K562 (cell line): ENCODE measurements at regions not wholly inside any gene's neighbourhood (a gene's known extent, or its start where the extent isn't known, plus 50 kb on each side); places are given as distances from the start of the nearest gene placed in this dataset.

Experiments used
- ATAC-seq: fragments of 200-7000 bp; cut with Tn5 transposase; 3 replicates; pipeline ENCODE4 v1.9.1; 2020; ENCODE audit warnings: moderate library complexity
- BruUV-seq: library from RNA; stranded (reverse); fragments of 400-500 nt; replicated peaks from 2 replicates; lab custom pipeline; 2021; lab: Mats Ljungman, UMichigan
- CTCF ChIA-PET: fragments of 300-600 bp; formaldehyde crosslinking; extraction: SDS; loops from one replicate; lab custom pipeline; 2021; ENCODE audit warnings: low intra/inter-chr PET ratio; lab: Yijun Ruan, JAX
- POLR2A ChIA-PET: fragments of 300-600, 350-650 bp; sonication (Branson Sonifier 250); formaldehyde crosslinking; extraction: SDS; loops from one replicate; lab custom pipeline; 2021; ENCODE audit warnings: antibody characterized with exemption, inconsistent platforms; lab: Yijun Ruan, JAX
- DNase-seq, 4 experiments: peaks; one replicate each; pipeline versions ENCODE4 v3.0.0 to v3.0.0-alpha.2; 2011 to 2018; ENCODE audit warnings: low spot score in 3 of 4, mixed read lengths in 3 of 4; ENCODE audit errors: extremely low read depth in 1 of 4
- FAIRE-seq: peaks from 2 replicates; lab custom pipeline; 2011; peaks lifted over from hg19 to GRCh38; lab: Jason Lieb, UNC
- H2AFZ ChIP-seq: 2 replicates; pipeline ENCODE4 v1.6.0; 2011; ENCODE audit warnings: low read depth, low read length, control low read depth, inconsistent platforms
- H3K27ac ChIP-seq: fragments of 200-600 bp; 3 replicates; pipeline ENCODE4 v1.8.0; 2011; ENCODE audit warnings: low read depth, mild to moderate bottlenecking, control low read depth, inconsistent platforms, low read length, moderate library complexity, mixed read lengths; ENCODE audit errors: extremely low read depth
- H3K27me3 ChIP-seq, 2 experiments: fragments of 300-600 bp in 1 of 2; 2 replicates in 1 of 2; 3 replicates in 1 of 2; pipeline versions ENCODE4 v1.6.0 to v1.8.0; 2011; ENCODE audit warnings: inconsistent platforms in 2 of 2, low read length in 2 of 2, mild to moderate bottlenecking in 1 of 2, mixed read lengths in 1 of 2, moderate library complexity in 1 of 2; ENCODE audit not compliant: control insufficient read depth in 2 of 2, insufficient read depth in 2 of 2
- H3K36me3 ChIP-seq: fragments of 300-600 bp; 3 replicates; pipeline ENCODE4 v1.8.0; 2011; ENCODE audit warnings: mild to moderate bottlenecking, low read length, inconsistent platforms; ENCODE audit not compliant: control insufficient read depth, insufficient read depth
- H3K4me1 ChIP-seq, 2 experiments: fragments of 200-600 bp in 1 of 2; replicated peaks in 1 of 2; 2 replicates in 1 of 2; 3 replicates in 1 of 2; pipeline versions ENCODE4 v1.5.1 to v1.8.0; 2011; ENCODE audit warnings: inconsistent platforms in 2 of 2, low read length in 2 of 2, mild to moderate bottlenecking in 1 of 2, mixed read lengths in 1 of 2, moderate library complexity in 1 of 2; ENCODE audit not compliant: control insufficient read depth in 2 of 2, insufficient read depth in 2 of 2
- H3K4me2 ChIP-seq: 2 replicates; pipeline ENCODE4 v1.6.1; 2011; ENCODE audit warnings: low read length, control low read depth, inconsistent platforms, mixed read lengths; ENCODE audit not compliant: insufficient read depth
- H3K4me3 ChIP-seq: fragments of 200-600 bp; sonication (generic), shearing (Covaris generic); 2 replicates; pipeline ENCODE4 v1.5.1; 2016; ENCODE audit warnings: control low read depth, inconsistent platforms
- H3K79me2 ChIP-seq: fragments of 200-600 bp; 3 replicates; pipeline ENCODE4 v1.8.0; 2011; ENCODE audit warnings: low read length, inconsistent platforms; ENCODE audit not compliant: control insufficient read depth, insufficient read depth
- H3K9ac ChIP-seq, 2 experiments: 2 replicates each; pipeline versions ENCODE4 v1.6.0 to v1.6.1; 2011; ENCODE audit warnings: low read depth in 2 of 2, low read length in 2 of 2, control low read depth in 1 of 2, inconsistent platforms in 1 of 2, mild to moderate bottlenecking in 1 of 2, mixed read lengths in 1 of 2; ENCODE audit not compliant: insufficient read depth in 1 of 2
- H3K9me1 ChIP-seq: one replicate; pipeline ENCODE4 v1.6.0; 2011; ENCODE audit warnings: inconsistent platforms, mild to moderate bottlenecking, low read length, moderate library complexity; ENCODE audit not compliant: control insufficient read depth, insufficient read depth
- H3K9me3 ChIP-seq: replicated peaks from 2 replicates; pipeline ENCODE4 v1.5.1; 2011; ENCODE audit warnings: low read depth, low read length, inconsistent platforms; ENCODE audit not compliant: control insufficient read depth, insufficient read depth
- H4K20me1 ChIP-seq: replicated peaks from 2 replicates; pipeline ENCODE4 v1.6.1; 2011; ENCODE audit warnings: low read length, inconsistent platforms, mixed read lengths; ENCODE audit not compliant: control insufficient read depth, insufficient read depth
- ARID3B ChIP-seq: fragments of 250-450 bp; sonication (Bioruptor Pico); IDR thresholded peaks from 2 replicates; pipeline ENCODE4 v1.4.0; 2020; ENCODE audit warnings: borderline replicate concordance
- CEBPG ChIP-seq, 3 experiments: fragments of 200-800 bp in 1 of 3; sonication (Bioruptor generic) in 1 of 3; sonication (generic) in 1 of 3; formaldehyde crosslinking in 1 of 3; IDR thresholded peaks in 2 of 3; conservative IDR thresholded peaks in 1 of 3; 2 replicates each; pipeline versions ENCODE4 v1.6.1 to v1.8.0; 2016 to 2022; ENCODE audit warnings: missing compliant biosample characterization in 2 of 3, missing genetic modification characterization in 2 of 3, mild to moderate bottlenecking in 1 of 3, missing genetic modification reagents in 1 of 3
- PHF21A ChIP-seq: fragments of 450-650 bp; IDR thresholded peaks from 2 replicates; pipeline ENCODE4 v1.6.1; 2017; ENCODE audit warnings: low read depth, borderline replicate concordance
- TCF7L2 ChIP-seq: fragments of 150-350 bp; IDR thresholded peaks from 2 replicates; pipeline ENCODE4 v1.6.1; 2016; ENCODE audit warnings: low read depth, mild to moderate bottlenecking, low read length, moderate library complexity
- THAP12 ChIP-seq: fragments of 250-450 bp; sonication (Bioruptor Pico); IDR thresholded peaks from 2 replicates; pipeline ENCODE4 v1.9.0; 2021; ENCODE audit warnings: mild to moderate bottlenecking, inconsistent platforms
- U2AF2 ChIP-seq: fragments of 200-400 bp; formaldehyde crosslinking; optimal IDR thresholded peaks from 2 replicates; pipeline ENCODE3; 2017; ENCODE audit warnings: low read depth, mild to moderate bottlenecking, low read length
- XRCC3 ChIP-seq: fragments of 450-650 bp; IDR thresholded peaks from 2 replicates; pipeline ENCODE4 v1.6.1; 2017; ENCODE audit warnings: mild to moderate bottlenecking, moderate library complexity
- YBX1 ChIP-seq: fragments of 450-650 bp; IDR thresholded peaks from 2 replicates; pipeline ENCODE4 v1.7.1; 2016; ENCODE audit warnings: mild to moderate bottlenecking
- ZNF408 ChIP-seq: fragments of 250-450 bp; sonication (Bioruptor Pico); IDR thresholded peaks from 2 replicates; pipeline ENCODE4 v1.4.0; 2020; ENCODE audit warnings: low read depth, mild to moderate bottlenecking, moderate library complexity
- ZNF431 ChIP-seq: sonication (generic); formaldehyde crosslinking; IDR thresholded peaks from 2 replicates; pipeline ENCODE4 v1.8.0; 2022; ENCODE audit warnings: mild to moderate bottlenecking, missing genetic modification reagents
- ZNF644 ChIP-seq: fragments of 200-800 bp; sonication (Bioruptor generic); IDR thresholded peaks from 2 replicates; pipeline ENCODE4 v1.6.1; 2016; ENCODE audit warnings: low read depth, missing genetic modification characterization, missing compliant biosample characterization
- WGBS: fragments of 100-300 bp; shearing (Covaris generic); methylation state at CpG from one replicate; pipeline ENCODE4 v1.1.6; 2016; ENCODE audit warnings: low coverage, mixed read lengths; ENCODE audit not compliant: insufficient coverage; ENCODE audit errors: missing lambda C conversion rate; 5-methylcytosine and 5-hydroxymethylcytosine counted together
- in situ Hi-C: fragments of 300-500 bp; cut with MboI; formaldehyde crosslinking; loops from 4 replicates; pipeline ENCODE4 v1.15.0; 2018; ENCODE audit warnings: inconsistent platforms, mixed read lengths
- intact Hi-C: fragments of 100-400 bp; cut with micrococcal nuclease; formaldehyde crosslinking; loops from 2 replicates; pipeline ENCODE4 v1.14.2; 2022

GRCh38 chr18:44213293-44213692, 467.4 kb upstream of the SETBP1 start:
- H3K27ac ChIP-seq: no peak overlapping the region
- TF ChIP-seq YBX1: no peak
- no peak for TF ChIP-seq ZNF644
- TF ChIP-seq THAP12 (CRISPR knock-in tag): no peak
- no peak for TF ChIP-seq ZNF408 (CRISPR knock-in tag)
- TF ChIP-seq XRCC3: no peak
- TF ChIP-seq TCF7L2: no peak
- TF ChIP-seq ZNF431 (CRISPR knock-in tag): no peak
- no peak for TF ChIP-seq U2AF2
- no peak for TF ChIP-seq ARID3B (CRISPR knock-in tag)
- no peak for TF ChIP-seq CEBPG (CRISPR knock-in tag; IDR thresholded peaks at IDR 0.05)
- TF ChIP-seq CEBPG (tag; conservative IDR thresholded peaks at IDR 0.05 in 1 of 2, IDR thresholded peaks at IDR 0.05 in 1 of 2): no peak
- no peak for TF ChIP-seq PHF21A
- H3K4me3 ChIP-seq: no peak overlapping the region
- no peaks in the 10 kb centered on the region for H3K9me3 ChIP-seq
- FAIRE-seq (no peak), ATAC-seq (no peak), DNase-seq (no peak)
- intact Hi-C loops: no loop called here
- no peaks in the 10 kb centered on the region for H3K79me2 ChIP-seq
- no peak overlapping the region for H2AFZ ChIP-seq
- H3K9me1 ChIP-seq: no peaks in the 10 kb centered on the region
- WGBS: 14% methylated on average over 1 of the region's 1 CpG
- ChIA-PET CTCF (no interaction called here), POLR2A (no interaction called here)
- no peaks in the 10 kb centered on the region for H3K36me3 ChIP-seq
- no peaks in the 10 kb centered on the region for H4K20me1 ChIP-seq
- BruUV-seq: no TSS peak
- in situ Hi-C loops: no loop called here
- H3K4me2 ChIP-seq: no peak overlapping the region
- no peaks in the 10 kb centered on the region for H3K27me3 ChIP-seq
- H3K9ac ChIP-seq: no peak overlapping the region
- H3K4me1 ChIP-seq: no peaks in the 10 kb centered on the region
